Vagina (tissue), 2 donors: ENCODE measurements at regions not wholly inside any gene's neighbourhood (a gene's known extent, or its start where the extent isn't known, plus 50 kb on each side); places are given as distances from the start of the nearest gene placed in this dataset.

ENCODE experiments used
- CTCF ChIP-seq, 3 experiments: fragments of 450-650 bp in 2 of 3; fragments of 200-600 bp in 1 of 3; sonication (generic) in 1 of 3; IDR thresholded peaks; one replicate each; pipeline ENCODE4 v1.5.1; 2017 to 2019; ENCODE audit warnings: antibody characterized with exemption in 3 of 3, mild to moderate bottlenecking in 2 of 3, moderate library complexity in 2 of 3
- POLR2A ChIP-seq, 2 donors: fragments of 450-650 bp; IDR thresholded peaks; one replicate each; pipeline ENCODE4 v1.6.1; 2017; ENCODE audit warnings: antibody characterized with exemption in 2 of 2, mild to moderate bottlenecking in 2 of 2, moderate library complexity in 2 of 2

GRCh38 chr7:25313526-25313925 is 85.2 kb upstream of the NPVF start:
- TF ChIP-seq CTCF (IDR thresholded peaks at IDR 0.05): no peak
- TF ChIP-seq POLR2A (IDR thresholded peaks at IDR 0.05): no peak
